GM23338 (cell line): ENCODE measurements at regions not wholly inside any gene's neighbourhood (a gene's known extent, or its start where the extent isn't known, plus 50 kb on each side); places are given as distances from the start of the nearest gene placed in this dataset.

Experiments
- CREB1 ChIP-seq: fragments of 250-450 bp; sonication (Bioruptor Pico); IDR thresholded peaks from 2 replicates; pipeline ENCODE4 v1.5.0; 2020; ENCODE audit warnings: low read depth, mild to moderate bottlenecking, moderate library complexity
- CTCF ChIP-seq, 2 experiments: fragments of 200-600 bp in 1 of 2; sonication (generic) in 1 of 2; conservative IDR thresholded peaks; 2 replicates each; pipeline versions ENCODE4 v1.5.1 to v1.6.1; 2016 to 2017; ENCODE audit warnings: antibody characterized with exemption in 2 of 2, low read depth in 2 of 2, mild to moderate bottlenecking in 2 of 2, moderate library complexity in 1 of 2
- EZH2 ChIP-seq: fragments of 200-600 bp; sonication (generic); IDR thresholded peaks from one replicate; pipeline ENCODE4 v1.8.0; 2017; ENCODE audit warnings: antibody characterized with exemption, mild to moderate bottlenecking, low read depth; ENCODE audit not compliant: unreplicated experiment
- EZH2phosphoT487 ChIP-seq: fragments of 200-600 bp; sonication (generic); IDR thresholded peaks from one replicate; pipeline ENCODE4 v1.8.1; 2018; ENCODE audit warnings: antibody characterized with exemption; ENCODE audit not compliant: unreplicated experiment
- POLR2AphosphoS5 ChIP-seq: IDR thresholded peaks from 2 replicates; pipeline ENCODE4 v1.6.1; 2016; ENCODE audit warnings: antibody characterized with exemption, low read depth
- REST ChIP-seq: IDR thresholded peaks from one replicate; pipeline ENCODE4 v1.6.1; 2018; ENCODE audit warnings: antibody characterized with exemption; ENCODE audit not compliant: unreplicated experiment
- STAT1 ChIP-seq: IDR thresholded peaks from one replicate; pipeline ENCODE4 v1.6.1; 2016; ENCODE audit warnings: antibody characterized with exemption; ENCODE audit not compliant: unreplicated experiment

GRCh38 chr3:194259982-194260766 is 91.0 kb downstream of the CPN2 start:
- TF ChIP-seq EZH2phosphoT487 (no peak), CTCF (conservative IDR thresholded peaks at IDR 0.05; ENCODE audit: low read depth in 2 of 2) (no peak), REST (no peak), POLR2AphosphoS5 (no peak), CREB1 (CRISPR knock-in tag) (no peak), STAT1 (no peak), EZH2 (no peak)
